A549 (cell line): ENCODE measurements at regions not wholly inside any gene's neighbourhood (a gene's known extent, or its start where the extent isn't known, plus 50 kb on each side); places are given as distances from the start of the nearest gene placed in this dataset.

Experiments
- ATAC-seq, 2 experiments: fragments of 200-7000 bp in 1 of 2; fragments of >200 bp in 1 of 2; cut with Nextera tagmentation in 1 of 2; cut with Tn5 transposase in 1 of 2; 3 replicates each; pipeline versions ENCODE4 v1.8.0 to v1.9.1; 2018 to 2020; ENCODE audit warnings: mild to moderate bottlenecking in 1 of 2, moderate library complexity in 1 of 2
- CTCF ChIA-PET: fragments of 300-600 bp; sonication (Branson Sonifier 250); formaldehyde crosslinking; extraction: SDS; loops from one replicate; lab custom pipeline; 2021; ENCODE audit warnings: antibody characterized with exemption, inconsistent platforms; lab: Yijun Ruan, JAX
- POLR2A ChIA-PET: fragments of 350-600 bp; formaldehyde crosslinking; extraction: SDS; loops from one replicate; lab custom pipeline; 2021; ENCODE audit warnings: antibody characterized with exemption, inconsistent platforms; lab: Yijun Ruan, JAX
- DNase-seq, 2 experiments: peaks; one replicate each; pipeline versions ENCODE4 v3.0.0 to v3.0.0-alpha.2; 2011 to 2016; ENCODE audit warnings: low read depth in 1 of 2, low spot score in 1 of 2
- FAIRE-seq: peaks from 2 replicates; lab custom pipeline; 2011; peaks lifted over from hg19 to GRCh38; lab: Jason Lieb, UNC
- H3K27ac ChIP-seq, 2 experiments: fragments of >200 bp; sonication (Bioruptor Twin); formaldehyde crosslinking; 3 replicates each; pipeline ENCODE4 v1.5.1; 2016 to 2017
- H3K4me1 ChIP-seq: fragments of >200 bp; sonication (Bioruptor Twin); formaldehyde crosslinking; 3 replicates; pipeline ENCODE4 v1.6.1; 2016
- H3K4me2 ChIP-seq: fragments of >200 bp; sonication (Bioruptor Twin); formaldehyde crosslinking; 3 replicates; pipeline ENCODE4 v1.6.1; 2016
- H3K4me3 ChIP-seq: fragments of >200 bp; sonication (Bioruptor Twin); formaldehyde crosslinking; 3 replicates; pipeline ENCODE4 v1.5.1; 2016
- H3K9me3 ChIP-seq: fragments of >200 bp; sonication (Bioruptor Twin); formaldehyde crosslinking; 3 replicates; pipeline ENCODE4 v1.6.1; 2016
- ATOH8 ChIP-seq: fragments of 250-450 bp; sonication (Bioruptor Pico); IDR thresholded peaks from 2 replicates; pipeline ENCODE4 v1.5.0; 2020; ENCODE audit warnings: low read depth, mild to moderate bottlenecking, moderate library complexity
- EHMT2 ChIP-seq: fragments of 200-600 bp; sonication (generic); IDR thresholded peaks from 2 replicates; pipeline ENCODE4 v1.6.1; 2016; ENCODE audit warnings: antibody characterized with exemption, low read depth, mild to moderate bottlenecking, moderate library complexity
- EP300 ChIP-seq, 2 experiments: fragments of >200 bp; sonication (Bioruptor Twin); formaldehyde crosslinking; IDR thresholded peaks; 2 replicates in 1 of 2; 3 replicates in 1 of 2; pipeline ENCODE4 v1.6.1; 2016 to 2017
- FOSL2 ChIP-seq, 2 experiments: fragments of 450-650 bp in 1 of 2; fragments of >200 bp in 1 of 2; sonication (Bioruptor Twin) in 1 of 2; formaldehyde crosslinking; IDR thresholded peaks; 2 replicates each; pipeline versions ENCODE4 v1.5.0 to v1.6.1; 2016 to 2020; ENCODE audit warnings: mild to moderate bottlenecking in 1 of 2, moderate library complexity in 1 of 2
- FOXS1 ChIP-seq: fragments of 250-450 bp; sonication (Bioruptor Pico); IDR thresholded peaks from 2 replicates; pipeline ENCODE4 v1.5.0; 2020; ENCODE audit warnings: mild to moderate bottlenecking, moderate library complexity
- GATA3 ChIP-seq: IDR thresholded peaks from 2 replicates; pipeline ENCODE4 v1.6.1; 2012; ENCODE audit warnings: borderline replicate concordance
- HDAC2 ChIP-seq: fragments of 200-600 bp; sonication (generic); IDR thresholded peaks from 2 replicates; pipeline ENCODE4 v1.6.1; 2016
- HEYL ChIP-seq: fragments of 250-450 bp; sonication (Bioruptor Pico); IDR thresholded peaks from 2 replicates; pipeline ENCODE4 v1.8.0; 2021; ENCODE audit warnings: mild to moderate bottlenecking, moderate library complexity
- HOXA7 ChIP-seq: fragments of 250-450 bp; sonication (Bioruptor Pico); IDR thresholded peaks from 2 replicates; pipeline ENCODE4 v1.5.0; 2020; ENCODE audit warnings: mild to moderate bottlenecking, moderate library complexity
- HOXB5 ChIP-seq: fragments of 250-450 bp; sonication (Bioruptor Pico); IDR thresholded peaks from 2 replicates; pipeline ENCODE4 v1.5.0; 2020; ENCODE audit warnings: mild to moderate bottlenecking, moderate library complexity
- KDM1A ChIP-seq: fragments of 200-600 bp; sonication (generic); IDR thresholded peaks from 2 replicates; pipeline ENCODE4 v1.6.1; 2016; ENCODE audit warnings: low read depth, mild to moderate bottlenecking
- MAX ChIP-seq: IDR thresholded peaks from 2 replicates; pipeline ENCODE4 v1.6.1; 2012
- NR3C1 ChIP-seq: fragments of >200 bp; sonication (Bioruptor Twin); formaldehyde crosslinking; IDR thresholded peaks from 3 replicates; pipeline ENCODE4 v1.6.1; 2017
- RAD21 ChIP-seq, 2 experiments: fragments of >200 bp in 1 of 2; sonication (Bioruptor Twin) in 1 of 2; formaldehyde crosslinking in 1 of 2; IDR thresholded peaks in 1 of 2; conservative IDR thresholded peaks in 1 of 2; 2 replicates in 1 of 2; 3 replicates in 1 of 2; pipeline ENCODE4 v1.6.1; 2012 to 2018; ENCODE audit warnings: inconsistent platforms in 1 of 2
- RCOR1 ChIP-seq: fragments of 150-350 bp; IDR thresholded peaks from 2 replicates; pipeline ENCODE4 v1.6.1; 2014; ENCODE audit warnings: antibody characterized with exemption, low read length, low read depth
- RFX5 ChIP-seq: fragments of 450-650 bp; IDR thresholded peaks from 2 replicates; pipeline ENCODE4 v1.7.1; 2014; ENCODE audit warnings: antibody characterized with exemption, mild to moderate bottlenecking, moderate library complexity
- SMC3 ChIP-seq: fragments of >200 bp; sonication (Bioruptor Twin); formaldehyde crosslinking; IDR thresholded peaks from 3 replicates; pipeline ENCODE4 v1.6.1; 2018; ENCODE audit warnings: inconsistent platforms
- SREBF2 ChIP-seq: fragments of 450-650 bp; IDR thresholded peaks from 2 replicates; pipeline ENCODE4 v1.6.1; 2014; ENCODE audit warnings: mild to moderate bottlenecking, moderate library complexity
- WGBS: methylation state at CpG from one replicate; pipeline ENCODE4 v1.1.6; 2017; ENCODE audit errors: missing lambda C conversion rate; 5-methylcytosine and 5-hydroxymethylcytosine counted together
- TF ChIP-seq, protein P1 (sequence below): IDR thresholded peaks from 2 replicates; pipeline ENCODE4 v1.6.1; 2012; ENCODE audit warnings: low read depth, borderline replicate concordance
- TF ChIP-seq, protein P2 (sequence below): fragments of 250-450 bp; sonication (Bioruptor Pico); IDR thresholded peaks from 2 replicates; pipeline ENCODE4 v1.5.0; 2021; ENCODE audit warnings: mild to moderate bottlenecking, moderate library complexity, borderline replicate concordance
- TF ChIP-seq, protein P3 (sequence below): fragments of >200 bp; sonication (Bioruptor Twin); formaldehyde crosslinking; IDR thresholded peaks from 2 replicates; pipeline ENCODE4 v1.6.1; 2016
- TF ChIP-seq, protein P4 (sequence below): fragments of 450-650 bp; IDR thresholded peaks from 2 replicates; pipeline ENCODE4 v1.6.1; 2014; ENCODE audit warnings: antibody characterized with exemption

GRCh38 chr13:47553329-47553977 is 447.6 kb downstream of the SUCLA2 start:
- ATAC-seq: no peak
- no peak for FAIRE-seq
- no peak overlapping the region for H3K4me3 ChIP-seq
- DNase-seq: no peak
- H3K27ac ChIP-seq: no peak overlapping the region
- H3K4me2 ChIP-seq: no peak overlapping the region
- ChIA-PET CTCF (no interaction called here), POLR2A (no interaction called here)
- no peaks in the 10 kb centered on the region for H3K4me1 ChIP-seq
- TF ChIP-seq, protein P1, sequence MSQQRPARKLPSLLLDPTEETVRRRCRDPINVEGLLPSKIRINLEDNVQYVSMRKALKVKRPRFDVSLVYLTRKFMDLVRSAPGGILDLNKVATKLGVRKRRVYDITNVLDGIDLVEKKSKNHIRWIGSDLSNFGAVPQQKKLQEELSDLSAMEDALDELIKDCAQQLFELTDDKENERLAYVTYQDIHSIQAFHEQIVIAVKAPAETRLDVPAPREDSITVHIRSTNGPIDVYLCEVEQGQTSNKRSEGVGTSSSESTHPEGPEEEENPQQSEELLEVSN: no peak
- TF ChIP-seq FOXS1 (CRISPR knock-in tag) (no peak), EHMT2 (no peak), NR3C1 (no peak), MAX (no peak), HOXB5 (CRISPR knock-in tag) (no peak)
- H3K9me3 ChIP-seq: no peaks in the 10 kb centered on the region
- WGBS: 21% methylated on average over 7 of the region's 7 CpGs

DNA sequence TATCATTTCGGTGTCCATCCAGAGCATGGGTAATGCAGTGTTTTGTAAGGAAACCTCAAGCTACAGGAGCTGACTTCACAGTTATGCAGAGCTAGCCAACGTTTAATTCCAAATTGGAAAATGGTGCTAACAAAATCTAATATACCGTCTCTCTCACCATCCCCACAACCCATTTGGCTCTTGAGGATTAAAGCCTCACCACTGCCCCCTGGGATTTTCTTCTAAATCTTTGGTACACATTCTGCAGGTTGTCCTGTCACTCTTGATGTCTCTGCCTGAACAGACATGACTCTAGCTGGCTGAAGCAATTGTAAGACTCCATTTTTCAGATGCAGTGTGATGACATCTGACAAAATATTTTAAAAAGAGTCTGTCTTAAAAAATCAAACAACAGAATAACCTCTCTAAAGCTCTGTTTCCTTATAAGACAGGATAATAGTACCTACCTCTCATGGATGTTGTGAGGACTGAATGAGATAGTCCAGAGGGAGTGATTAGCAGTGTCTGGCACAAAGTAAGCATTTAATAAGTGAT is 451.8 kb downstream of the SUCLA2 start:
- ChIA-PET CTCF (no interaction called here), POLR2A (no interaction called here)
- ATAC-seq (no peak), FAIRE-seq (no peak), DNase-seq (no peak)
- Histone ChIP-seq H3K27ac (no peak overlapping the region), H3K9me3 (no peaks in the 10 kb centered on the region), H3K4me1 (no peaks in the 10 kb centered on the region), H3K4me3 (no peak overlapping the region), H3K4me2 (no peak overlapping the region)
- WGBS: 3% methylated on average over 3 of the region's 3 CpGs
- TF ChIP-seq, protein P2, sequence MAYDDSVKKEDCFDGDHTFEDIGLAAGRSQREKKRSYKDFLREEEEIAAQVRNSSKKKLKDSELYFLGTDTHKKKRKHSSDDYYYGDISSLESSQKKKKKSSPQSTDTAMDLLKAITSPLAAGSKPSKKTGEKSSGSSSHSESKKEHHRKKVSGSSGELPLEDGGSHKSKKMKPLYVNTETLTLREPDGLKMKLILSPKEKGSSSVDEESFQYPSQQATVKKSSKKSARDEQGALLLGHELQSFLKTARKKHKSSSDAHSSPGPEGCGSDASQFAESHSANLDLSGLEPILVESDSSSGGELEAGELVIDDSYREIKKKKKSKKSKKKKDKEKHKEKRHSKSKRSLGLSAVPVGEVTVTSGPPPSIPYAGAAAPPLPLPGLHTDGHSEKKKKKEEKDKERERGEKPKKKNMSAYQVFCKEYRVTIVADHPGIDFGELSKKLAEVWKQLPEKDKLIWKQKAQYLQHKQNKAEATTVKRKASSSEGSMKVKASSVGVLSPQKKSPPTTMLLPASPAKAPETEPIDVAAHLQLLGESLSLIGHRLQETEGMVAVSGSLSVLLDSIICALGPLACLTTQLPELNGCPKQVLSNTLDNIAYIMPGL (CRISPR knock-in tag): no peak
- no peak for TF ChIP-seq RAD21 (conservative IDR thresholded peaks at IDR 0.05 in 1 of 2, IDR thresholded peaks at IDR 0.05 in 1 of 2)
- no peak for TF ChIP-seq EHMT2
- no peak for TF ChIP-seq HOXB5 (CRISPR knock-in tag)
- no peak for TF ChIP-seq SREBF2
- TF ChIP-seq SMC3: no peak
- TF ChIP-seq GATA3: no peak
- no peak for TF ChIP-seq EP300 (IDR thresholded peaks at IDR 0.05)
- TF ChIP-seq, protein P3, sequence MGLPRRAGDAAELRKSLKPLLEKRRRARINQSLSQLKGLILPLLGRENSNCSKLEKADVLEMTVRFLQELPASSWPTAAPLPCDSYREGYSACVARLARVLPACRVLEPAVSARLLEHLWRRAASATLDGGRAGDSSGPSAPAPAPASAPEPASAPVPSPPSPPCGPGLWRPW: no peak
- TF ChIP-seq RFX5: no peak
- TF ChIP-seq HEYL (CRISPR knock-in tag): no peak
- no peak for TF ChIP-seq KDM1A
- no peak for TF ChIP-seq HDAC2

GRCh38 chr13:47548294-47548840 is 452.7 kb downstream of the SUCLA2 start:
- no peak for DNase-seq
- ChIA-PET POLR2A (no interaction called here), CTCF (no interaction called here)
- Histone ChIP-seq H3K27ac (no peak overlapping the region), H3K9me3 (no peaks in the 10 kb centered on the region), H3K4me1 (no peaks in the 10 kb centered on the region), H3K4me3 (no peak overlapping the region), H3K4me2 (no peak overlapping the region)
- TF ChIP-seq ATOH8 (CRISPR knock-in tag) (no peak), FOSL2 (IDR thresholded peaks at IDR 0.05) (no peak), FOSL2 (CRISPR knock-in tag; IDR thresholded peaks at IDR 0.05) (no peak), KDM1A (no peak), HOXA7 (CRISPR knock-in tag) (no peak), SREBF2 (no peak), RCOR1 (no peak), RAD21 (conservative IDR thresholded peaks at IDR 0.05 in 1 of 2, IDR thresholded peaks at IDR 0.05 in 1 of 2) (no peak), FOXS1 (CRISPR knock-in tag) (no peak)
- TF ChIP-seq, protein P4, sequence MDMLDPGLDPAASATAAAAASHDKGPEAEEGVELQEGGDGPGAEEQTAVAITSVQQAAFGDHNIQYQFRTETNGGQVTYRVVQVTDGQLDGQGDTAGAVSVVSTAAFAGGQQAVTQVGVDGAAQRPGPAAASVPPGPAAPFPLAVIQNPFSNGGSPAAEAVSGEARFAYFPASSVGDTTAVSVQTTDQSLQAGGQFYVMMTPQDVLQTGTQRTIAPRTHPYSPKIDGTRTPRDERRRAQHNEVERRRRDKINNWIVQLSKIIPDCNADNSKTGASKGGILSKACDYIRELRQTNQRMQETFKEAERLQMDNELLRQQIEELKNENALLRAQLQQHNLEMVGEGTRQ: no peak
- FAIRE-seq: no peak
- ATAC-seq: no peak
- 0% methylated on average over 4 of the region's 4 CpGs for WGBS
